NCI-H1105 (cell line): ENCODE measurements at regions not wholly inside any gene's neighbourhood (a gene's known extent, or its start where the extent isn't known, plus 50 kb on each side); places are given as distances from the start of the nearest gene placed in this dataset.

ENCODE experiments used
- DNase-seq: peaks from one replicate; lab custom pipeline; 2025; lab: John Stamatoyannopoulos, UW

- peak; percentile 1 for DNase-seq
Measured at GRCh38 chr20:34163307-34163706, 51.3 kb upstream of the EIF2S2 start.

GRCh38 chr20:34164381-34164984 lies 52.4 kb upstream of the EIF2S2 start:
- no peak for DNase-seq

DNA sequence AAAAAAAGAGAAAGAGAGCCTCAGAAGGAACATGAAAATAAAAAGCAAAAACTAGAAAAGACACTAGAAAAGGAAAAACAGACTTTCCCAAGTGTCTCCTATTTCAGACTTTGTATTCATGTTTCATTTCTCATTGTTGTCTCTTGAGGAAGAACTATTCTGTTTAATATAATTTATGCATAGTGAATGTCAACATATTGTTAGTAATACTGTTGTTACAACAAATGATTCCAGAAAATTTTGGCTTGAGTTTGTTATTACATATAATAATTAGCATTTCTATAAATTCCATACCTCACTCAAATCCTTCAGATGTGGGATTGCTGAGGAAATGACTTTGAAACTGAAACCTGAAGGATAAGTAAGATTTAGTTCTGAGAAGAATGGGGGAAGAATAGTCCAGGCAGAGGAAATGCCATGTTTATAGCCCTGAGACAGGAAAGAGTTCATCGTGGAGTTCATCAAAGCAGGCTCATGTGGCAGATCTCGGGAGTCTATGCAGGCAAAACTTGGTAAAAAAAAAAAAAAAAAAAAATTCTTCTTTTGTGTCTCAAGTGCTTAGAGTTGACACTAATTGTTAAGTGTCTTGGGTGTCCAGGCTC lies 53.1 kb upstream of the EIF2S2 start:
- no peak for DNase-seq

- no peak for DNase-seq
Measured at GRCh38 chr20:34171640-34172039, 59.6 kb upstream of the EIF2S2 start.

- DNase-seq, result no peak
Measured at GRCh38 chr20:34172926-34173325, 60.9 kb upstream of the EIF2S2 start.

GRCh38 chr20:34175079-34175478 lies 63.0 kb upstream of the EIF2S2 start:
- DNase-seq, result no peak

GRCh38 chr20:34175879-34176278 lies 63.8 kb upstream of the EIF2S2 start:
- no peak for DNase-seq

DNA sequence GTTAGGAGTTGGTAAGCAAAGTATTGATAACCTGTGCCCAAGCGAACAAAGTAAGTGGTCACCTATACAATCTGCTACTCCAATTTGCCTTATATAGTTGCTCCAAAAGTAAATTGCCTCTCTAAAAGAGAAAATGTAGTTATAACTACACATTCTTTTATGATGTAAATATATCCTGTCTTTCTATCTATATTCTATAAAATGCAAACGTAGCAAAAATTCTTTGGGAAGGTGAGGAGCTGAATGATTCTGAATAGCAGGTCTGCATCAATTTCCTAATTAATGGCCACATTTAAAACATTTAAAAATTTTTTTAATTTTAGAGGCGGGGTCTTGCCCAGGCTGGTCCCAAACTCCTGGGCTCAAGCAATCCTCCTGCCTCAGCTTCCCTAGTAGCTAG lies 64.2 kb upstream of the ASIP start:
- no peak for DNase-seq

DNA sequence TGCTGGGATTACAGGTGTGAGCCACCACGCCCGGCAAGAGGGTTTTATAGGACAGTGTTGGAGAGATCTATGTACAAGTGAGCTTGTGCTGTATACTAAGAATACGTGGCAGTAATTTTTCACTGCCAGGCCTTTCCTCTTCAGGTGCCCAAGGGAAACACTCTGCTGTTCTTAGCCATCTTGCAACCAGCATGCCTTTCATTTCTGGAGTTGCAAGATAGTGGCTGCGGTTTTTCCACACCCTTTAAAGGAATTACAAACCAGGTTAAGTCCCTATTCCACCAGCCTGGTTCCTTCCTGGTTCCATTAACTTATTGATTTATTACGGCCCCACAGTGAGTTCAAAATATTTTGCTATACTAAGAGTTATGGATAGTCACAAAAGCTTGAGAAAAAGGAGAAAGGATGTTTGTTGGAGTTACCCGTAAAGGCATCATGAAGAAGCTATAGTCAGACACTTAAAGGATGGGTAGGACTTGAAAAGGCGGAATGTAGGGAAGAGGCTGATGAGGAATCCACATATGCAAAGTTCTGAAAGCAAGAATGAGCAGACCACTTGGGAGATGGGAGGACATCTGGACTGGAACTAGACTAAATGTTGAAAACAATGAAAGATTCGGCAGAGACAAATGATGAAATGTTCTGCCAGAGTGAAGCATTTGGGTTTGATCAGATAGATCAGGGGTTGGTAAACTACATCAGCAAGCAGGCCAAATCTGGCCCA lies 61.4 kb upstream of the ASIP start:
- DNase-seq, result no peak

DNA sequence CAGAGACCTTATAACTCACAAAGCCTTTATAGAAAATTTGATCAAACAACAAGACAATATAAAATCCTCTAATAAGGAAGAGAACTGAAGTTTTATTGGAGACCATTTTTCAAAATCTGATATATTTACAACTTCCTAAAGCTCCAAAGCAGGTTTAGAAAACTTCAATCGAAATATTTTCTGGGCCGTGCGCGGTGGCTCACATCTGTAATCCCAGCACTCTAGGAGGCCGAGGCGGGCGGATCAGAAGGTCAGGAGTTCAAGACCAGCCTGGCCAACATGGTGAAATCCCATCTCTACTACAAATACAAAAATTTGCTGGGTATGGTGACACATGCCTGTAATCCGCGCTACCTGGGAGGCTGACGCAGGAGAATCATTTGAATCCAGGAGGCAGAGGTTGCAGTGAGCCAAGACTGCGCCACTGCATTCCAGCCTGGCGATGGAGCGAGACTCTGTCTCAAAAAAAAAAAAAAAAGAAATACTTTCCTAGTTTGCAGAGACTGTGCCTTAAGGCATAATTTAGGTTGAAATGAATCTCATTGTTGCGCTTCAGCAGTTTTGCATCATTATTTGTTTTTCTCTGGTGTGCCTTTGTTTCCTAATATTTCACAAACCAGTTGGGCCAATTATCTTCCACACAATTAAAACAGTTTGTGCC lies 60.6 kb upstream of the ASIP start:
- DNase-seq, result no peak

GRCh38 chr20:34181484-34181883 lies 59.7 kb upstream of the ASIP start:
- DNase-seq, result no peak

DNA sequence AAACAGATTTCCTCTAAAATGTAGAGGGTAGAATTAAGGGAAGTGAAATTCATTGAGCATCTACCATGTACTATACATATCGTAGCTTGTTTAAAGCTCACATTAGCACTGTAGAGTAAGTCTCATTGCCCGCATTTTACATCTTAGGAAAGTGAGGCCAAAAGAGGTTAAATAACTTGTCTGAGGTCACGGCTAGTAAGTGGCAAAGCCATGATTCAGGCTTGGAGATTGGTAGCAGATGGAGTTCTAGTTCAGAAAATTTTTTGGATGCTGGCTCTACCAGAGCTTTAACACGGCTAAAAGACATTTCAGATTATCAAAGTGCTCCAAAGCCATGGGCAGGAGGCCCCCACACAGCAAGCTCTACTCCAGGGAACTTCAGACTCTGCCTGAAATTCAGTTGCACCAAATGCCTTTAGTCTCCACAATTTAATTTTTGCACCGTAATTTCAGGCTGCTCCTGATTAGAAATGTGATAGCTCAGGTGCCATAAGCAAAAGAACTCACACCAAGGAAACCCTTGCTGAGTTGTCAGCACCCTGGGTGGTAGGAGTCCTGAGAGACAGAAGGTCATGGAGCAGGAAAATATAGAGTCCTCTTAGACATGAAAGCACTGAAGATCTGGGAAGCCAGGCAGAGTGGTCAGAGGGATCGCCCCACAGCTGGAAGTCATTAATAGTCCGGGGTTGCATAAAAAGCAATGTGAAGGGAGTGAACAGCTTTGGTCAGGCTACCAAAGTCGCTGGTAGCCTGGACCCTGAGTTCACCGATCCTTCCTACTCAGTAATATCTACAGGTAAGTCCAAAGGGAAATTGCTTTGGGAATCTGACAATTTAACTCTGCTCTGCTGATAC lies 55.2 kb upstream of the ASIP start:
- no peak for DNase-seq

DNA sequence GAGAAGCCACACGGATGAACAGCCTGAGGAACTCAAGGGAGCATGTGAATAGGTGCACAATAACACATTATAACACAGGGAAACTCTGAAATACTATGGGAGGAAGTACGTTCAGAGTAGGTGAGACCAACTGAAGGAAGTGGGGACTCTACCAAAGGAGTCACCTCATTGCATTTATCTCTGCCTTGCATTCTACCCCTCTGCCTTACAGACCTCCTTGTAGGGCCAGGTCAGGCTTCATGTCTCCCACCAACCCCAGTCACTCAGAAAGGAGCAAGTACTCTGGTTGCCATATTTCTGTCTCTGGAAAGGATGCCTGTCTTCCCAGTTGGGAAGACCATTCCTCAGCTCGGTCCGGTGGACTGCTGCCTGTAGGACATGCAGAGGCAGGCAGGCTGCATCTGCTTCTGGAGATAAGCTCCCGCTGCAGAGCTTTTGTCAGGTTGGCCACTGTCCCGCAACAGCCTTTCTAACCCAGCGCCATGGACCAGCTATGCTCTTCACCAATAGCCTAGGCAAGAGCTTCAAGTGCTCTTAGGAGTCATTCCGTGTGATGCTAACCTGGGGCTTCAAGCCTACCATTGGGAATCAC lies 51.6 kb upstream of the ASIP start:
- no peak for DNase-seq

- DNase-seq, result no peak
Measured at GRCh38 chr20:34190262-34190661, 51.0 kb upstream of the ASIP start.

DNA sequence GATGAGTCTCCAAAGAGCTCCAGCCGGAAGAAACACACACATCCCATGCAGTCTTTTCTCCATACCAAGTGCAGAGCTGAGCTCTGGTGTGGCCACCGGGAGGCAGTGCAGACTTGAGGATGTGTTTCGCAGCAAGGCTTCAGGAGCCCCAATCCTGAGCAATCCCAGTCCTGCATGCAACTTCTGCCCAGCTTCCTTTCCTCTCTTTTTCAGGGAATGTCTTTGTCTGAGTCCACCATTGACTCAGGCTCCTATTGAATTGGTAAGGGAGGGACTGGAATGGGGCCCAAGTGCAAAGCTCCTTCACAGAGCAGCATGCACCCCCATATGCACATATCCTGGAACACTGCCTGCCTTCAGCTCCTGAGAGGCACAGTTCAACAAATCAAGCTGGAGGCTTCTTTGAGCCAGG lies 50.5 kb upstream of the ASIP start:
- peak; percentile 54 for DNase-seq
